ENCODE measurements at regions not wholly inside any gene's neighbourhood (a gene's known extent, or its start where the extent isn't known, plus 50 kb on each side); places are given as distances from the start of the nearest gene placed in this dataset.

- TF ChIP-seq CTCF (conservative IDR thresholded peaks at IDR 0.05 in 1 of 2, IDR thresholded peaks at IDR 0.05 in 1 of 2; ENCODE audit: low read depth in 1 of 2, low read length in 2 of 2) (no peak), EZH2 (IDR thresholded peaks at IDR 0.05; ENCODE audit: low read length, missing control alignments) (no peak)
These were observed 53.6 kb upstream of the LAPTM4A start for GRCh38 chr2:20104900-20105545.
